H1 (cell line): ENCODE measurements at regions not wholly inside any gene's neighbourhood (a gene's known extent, or its start where the extent isn't known, plus 50 kb on each side); places are given as distances from the start of the nearest gene placed in this dataset.

Experiments
- CBX8 ChIP-seq: fragments of 300-800, 300-1000 bp; sonication (generic); IDR thresholded peaks from 2 replicates; pipeline ENCODE4 v1.7.1; 2016; ENCODE audit warnings: low read depth, low read length, borderline replicate concordance
- CTCF ChIP-seq, 3 experiments: IDR thresholded peaks; 1 replicate in 2 of 3; 2 replicates in 1 of 3; pipeline versions ENCODE4 v1.5.1 to v1.6.1; 2011; ENCODE audit warnings: low read length in 3 of 3, mild to moderate bottlenecking in 3 of 3, inconsistent platforms in 2 of 3, low read depth in 1 of 3, moderate library complexity in 1 of 3; ENCODE audit not compliant: insufficient read depth in 1 of 3; ENCODE audit errors: control extremely low read depth in 1 of 3
- EGR1 ChIP-seq: IDR thresholded peaks from 2 replicates; pipeline ENCODE4 v1.6.1; 2011; ENCODE audit warnings: low read depth, low read length, borderline replicate concordance
- EZH2 ChIP-seq: fragments of 200-600 bp; sonication (generic); IDR thresholded peaks from 2 replicates; pipeline ENCODE4 v1.7.1; 2012; ENCODE audit warnings: low read depth, mild to moderate bottlenecking, moderate library complexity, low read length, inconsistent platforms; ENCODE audit not compliant: severe bottlenecking
- HDAC6 ChIP-seq: IDR thresholded peaks from one replicate; pipeline ENCODE4 v1.7.1; 2012; ENCODE audit warnings: low read depth, mild to moderate bottlenecking, inconsistent platforms, low read length, moderate library complexity
- MAFK ChIP-seq: IDR thresholded peaks from 2 replicates; pipeline ENCODE4 v1.6.1; 2012; ENCODE audit warnings: low read depth, mild to moderate bottlenecking, improper control_type of control experiment, low read length
- NRF1 ChIP-seq: IDR thresholded peaks from 2 replicates; pipeline ENCODE4 v1.6.1; 2011; ENCODE audit warnings: mild to moderate bottlenecking, low read depth, low read length, improper control_type of control experiment
- POLR2A ChIP-seq, 2 experiments: IDR thresholded peaks; 1 replicate in 1 of 2; 2 replicates in 1 of 2; pipeline ENCODE4 v1.6.1; 2011; ENCODE audit warnings: low read depth in 2 of 2, low read length in 2 of 2, mild to moderate bottlenecking in 2 of 2; ENCODE audit errors: control extremely low read depth in 1 of 2
- POLR2AphosphoS5 ChIP-seq: IDR thresholded peaks from 2 replicates; pipeline ENCODE4 v1.6.1; 2011; ENCODE audit warnings: low read depth, low read length
- RBBP5 ChIP-seq: IDR thresholded peaks from 2 replicates; pipeline ENCODE4 v1.7.1; 2012; ENCODE audit warnings: low read depth, mild to moderate bottlenecking, inconsistent platforms, low read length, moderate library complexity, borderline replicate concordance
- SIN3A ChIP-seq, 2 experiments: IDR thresholded peaks in 1 of 2; conservative IDR thresholded peaks in 1 of 2; 2 replicates each; pipeline ENCODE4 v1.6.1; 2011 to 2012; ENCODE audit warnings: low read length in 2 of 2, improper control_type of control experiment in 1 of 2, low read depth in 1 of 2, mild to moderate bottlenecking in 1 of 2
- SP4 ChIP-seq: IDR thresholded peaks from 2 replicates; pipeline ENCODE4 v1.6.1; 2012; ENCODE audit warnings: low read length, inconsistent platforms

- no peak for TF ChIP-seq RBBP5
- TF ChIP-seq NRF1, result no peak
- no peak for TF ChIP-seq CTCF (IDR thresholded peaks at IDR 0.05; ENCODE audit: control extremely low read depth in 1 of 3, insufficient read depth in 1 of 3, low read depth in 1 of 3, low read length in 3 of 3)
- TF ChIP-seq CBX8, result no peak
- no peak for TF ChIP-seq MAFK
- TF ChIP-seq HDAC6, result no peak
- no peak for TF ChIP-seq EGR1
- TF ChIP-seq EZH2, result no peak
- TF ChIP-seq POLR2A (IDR thresholded peaks at IDR 0.05; ENCODE audit: control extremely low read depth in 1 of 2, low read depth in 2 of 2, low read length in 2 of 2), result no peak
- TF ChIP-seq SIN3A (conservative IDR thresholded peaks at IDR 0.05 in 1 of 2, IDR thresholded peaks at IDR 0.05 in 1 of 2; ENCODE audit: low read depth in 1 of 2, low read length in 2 of 2), result no peak
- TF ChIP-seq POLR2AphosphoS5, result no peak
- no peak for TF ChIP-seq SP4
These were observed 246.5 kb downstream of the LRRN1 start for GRCh38 chr3:4045756-4046155.
